WERI-Rb-1 (cell line): ENCODE measurements at regions not wholly inside any gene's neighbourhood (a gene's known extent, or its start where the extent isn't known, plus 50 kb on each side); places are given as distances from the start of the nearest gene placed in this dataset.

Source experiments
- DNase-seq: peaks from one replicate; pipeline ENCODE4 v3.0.0-alpha.2; 2020
- H3K27ac ChIP-seq: fragments of 250-450 bp; sonication (Bioruptor Pico); 2 replicates; pipeline ENCODE4 v1.5.1; 2020; ENCODE audit warnings: mild to moderate bottlenecking, moderate library complexity
- H3K27me3 ChIP-seq: fragments of 250-450 bp; sonication (Bioruptor Pico); 2 replicates; pipeline ENCODE4 v1.5.1; 2021; ENCODE audit warnings: mild to moderate bottlenecking, low read depth, moderate library complexity; ENCODE audit not compliant: insufficient read depth, severe bottlenecking
- H3K36me3 ChIP-seq: fragments of 250-450 bp; sonication (Bioruptor Pico); 2 replicates; pipeline ENCODE4 v1.5.1; 2020; ENCODE audit warnings: mild to moderate bottlenecking, moderate library complexity
- H3K4me3 ChIP-seq: 2 replicates; pipeline ENCODE4 v1.5.1; 2011; ENCODE audit warnings: low read depth, mild to moderate bottlenecking, control low read depth, low read length
- H3K9me3 ChIP-seq: fragments of 250-450 bp; sonication (Bioruptor Pico); 2 replicates; pipeline ENCODE4 v1.5.1; 2021; ENCODE audit warnings: mild to moderate bottlenecking, moderate library complexity; ENCODE audit not compliant: severe bottlenecking
- TF ChIP-seq, protein P1 (sequence below): IDR thresholded peaks from 2 replicates; pipeline ENCODE4 v1.5.1; 2011; ENCODE audit warnings: low read depth, mild to moderate bottlenecking, control low read depth, inconsistent platforms, low read length

DNA sequence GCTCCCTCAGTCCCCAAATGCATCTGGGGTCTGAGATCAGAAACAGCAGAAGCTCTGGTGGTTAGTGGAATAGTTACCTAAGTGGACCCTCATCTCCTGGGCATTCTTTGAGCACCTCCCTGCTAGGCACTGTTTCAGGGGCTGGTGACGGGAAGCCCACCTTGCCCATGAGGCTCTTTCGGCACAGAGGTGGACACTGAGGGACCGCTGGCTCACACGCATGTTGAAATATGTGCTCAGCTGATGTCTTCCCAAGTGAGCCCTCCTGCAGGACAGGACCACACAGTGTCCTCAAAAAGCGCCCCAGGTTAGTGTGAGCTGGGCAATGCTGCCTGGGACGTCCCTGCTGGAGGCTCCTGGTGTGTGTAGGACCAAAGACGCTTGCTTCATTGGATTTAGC, 1379.9 kb downstream of the TBC1D22A start:
- DNase-seq, result no peak
- TF ChIP-seq, protein P1, sequence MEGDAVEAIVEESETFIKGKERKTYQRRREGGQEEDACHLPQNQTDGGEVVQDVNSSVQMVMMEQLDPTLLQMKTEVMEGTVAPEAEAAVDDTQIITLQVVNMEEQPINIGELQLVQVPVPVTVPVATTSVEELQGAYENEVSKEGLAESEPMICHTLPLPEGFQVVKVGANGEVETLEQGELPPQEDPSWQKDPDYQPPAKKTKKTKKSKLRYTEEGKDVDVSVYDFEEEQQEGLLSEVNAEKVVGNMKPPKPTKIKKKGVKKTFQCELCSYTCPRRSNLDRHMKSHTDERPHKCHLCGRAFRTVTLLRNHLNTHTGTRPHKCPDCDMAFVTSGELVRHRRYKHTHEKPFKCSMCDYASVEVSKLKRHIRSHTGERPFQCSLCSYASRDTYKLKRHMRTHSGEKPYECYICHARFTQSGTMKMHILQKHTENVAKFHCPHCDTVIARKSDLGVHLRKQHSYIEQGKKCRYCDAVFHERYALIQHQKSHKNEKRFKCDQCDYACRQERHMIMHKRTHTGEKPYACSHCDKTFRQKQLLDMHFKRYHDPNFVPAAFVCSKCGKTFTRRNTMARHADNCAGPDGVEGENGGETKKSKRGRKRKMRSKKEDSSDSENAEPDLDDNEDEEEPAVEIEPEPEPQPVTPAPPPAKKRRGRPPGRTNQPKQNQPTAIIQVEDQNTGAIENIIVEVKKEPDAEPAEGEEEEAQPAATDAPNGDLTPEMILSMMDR, result no peak
- Histone ChIP-seq H3K36me3 (no peaks in the 10 kb centered on the region), H3K27me3 (no peaks in the 10 kb centered on the region), H3K9me3 (no peaks in the 10 kb centered on the region), H3K27ac (no peak overlapping the region), H3K4me3 (no peak overlapping the region)

DNA sequence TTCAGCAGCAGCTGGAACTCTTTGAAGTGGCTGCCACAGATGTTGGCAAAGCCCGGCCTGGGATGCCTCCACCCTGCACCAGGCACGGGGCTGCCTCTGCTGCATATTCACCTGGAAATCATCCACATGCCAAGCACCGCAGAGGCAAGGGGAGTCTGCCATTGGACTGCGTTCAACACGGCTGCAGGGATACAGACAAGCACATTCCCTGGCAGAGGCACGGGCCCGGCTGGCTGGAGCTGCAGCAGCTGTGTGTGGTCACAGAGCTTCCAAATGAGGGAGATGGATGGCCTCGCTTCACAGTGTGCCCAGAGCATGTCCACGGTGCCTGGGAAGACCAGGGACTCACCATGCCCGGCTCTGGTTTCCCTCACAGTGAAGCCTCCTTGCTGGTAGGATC, 1378.9 kb downstream of the TBC1D22A start:
- Histone ChIP-seq H3K27me3 (no peaks in the 10 kb centered on the region), H3K4me3 (no peak overlapping the region), H3K9me3 (no peaks in the 10 kb centered on the region), H3K36me3 (no peaks in the 10 kb centered on the region), H3K27ac (no peak overlapping the region)
- TF ChIP-seq, protein P1, result no peak
- no peak for DNase-seq

DNA sequence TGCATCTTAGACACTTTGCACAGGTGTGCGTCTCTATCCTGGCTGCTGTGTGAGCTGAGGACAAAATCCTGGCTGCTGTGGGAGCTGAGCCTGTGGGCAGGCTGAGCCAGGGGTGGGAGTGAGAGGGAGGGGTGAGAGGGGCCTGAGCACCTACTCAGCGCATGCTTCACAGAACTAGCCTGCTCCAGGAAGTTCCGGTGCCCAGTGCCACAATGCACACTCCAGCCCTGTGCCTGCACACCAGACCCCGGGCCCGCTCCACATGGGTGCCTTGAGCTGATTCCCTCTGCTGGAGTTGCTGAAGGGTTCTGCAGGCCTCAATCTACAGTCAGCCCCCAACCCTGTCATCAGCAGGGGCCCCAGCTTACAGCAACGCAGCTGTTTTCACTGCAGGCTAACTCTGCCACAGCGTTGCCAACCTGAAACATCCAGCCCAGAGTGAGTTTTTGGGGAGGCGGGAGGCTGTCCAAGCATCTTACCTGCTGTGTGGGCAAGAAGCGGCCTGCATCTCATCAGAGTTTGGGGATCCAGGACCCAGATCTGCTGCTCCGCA, 1377.9 kb downstream of the TBC1D22A start:
- Histone ChIP-seq H3K27ac (no peak overlapping the region), H3K9me3 (no peaks in the 10 kb centered on the region), H3K4me3 (no peak overlapping the region), H3K27me3 (no peaks in the 10 kb centered on the region), H3K36me3 (no peaks in the 10 kb centered on the region)
- DNase-seq, result no peak
- TF ChIP-seq, protein P1, result no peak

DNA sequence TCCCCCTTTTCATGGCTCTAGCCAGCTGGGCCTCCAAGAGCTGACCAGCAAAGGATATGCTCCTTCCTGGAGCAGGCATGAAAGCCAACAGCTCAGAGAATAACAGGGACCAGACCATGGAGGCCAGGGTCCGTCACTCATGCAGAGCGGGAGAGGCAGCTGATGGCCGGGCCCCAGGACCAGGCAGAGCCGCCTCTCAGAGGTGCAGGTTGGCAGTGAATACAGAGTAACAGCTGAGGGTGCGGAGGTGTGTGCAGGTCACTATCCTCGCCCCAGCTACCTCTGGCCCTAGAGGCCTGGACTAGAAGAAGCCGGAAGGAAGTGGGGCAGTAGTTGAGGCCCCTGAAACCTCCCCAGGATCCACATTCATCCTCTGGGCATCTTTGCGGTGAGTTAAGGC, 1377.3 kb downstream of the TBC1D22A start:
- Histone ChIP-seq H3K36me3 (no peaks in the 10 kb centered on the region), H3K27me3 (no peaks in the 10 kb centered on the region), H3K4me3 (no peak overlapping the region), H3K9me3 (no peaks in the 10 kb centered on the region), H3K27ac (no peak overlapping the region)
- no peak for DNase-seq
- TF ChIP-seq, protein P1, result no peak

DNA sequence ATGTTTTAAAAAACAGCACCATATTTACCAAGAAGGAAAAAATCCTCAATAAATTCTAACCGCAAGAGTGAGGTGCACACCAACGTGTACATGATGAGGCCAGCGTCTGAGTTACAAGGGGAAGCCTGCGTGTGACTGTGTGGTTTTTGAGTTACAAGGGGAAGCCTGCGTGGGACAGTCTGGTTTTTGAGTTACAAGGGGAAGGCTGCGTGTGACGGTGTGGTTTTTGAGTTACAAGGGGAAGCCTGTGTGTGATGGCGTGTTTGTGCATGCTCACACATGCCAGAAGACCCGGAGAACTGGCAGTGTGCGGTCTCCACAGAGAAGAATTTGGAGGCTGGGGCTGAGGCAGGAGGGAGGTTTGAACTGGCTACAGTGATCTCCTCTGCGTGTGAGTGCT, 1376.4 kb downstream of the TBC1D22A start:
- no peak for DNase-seq
- TF ChIP-seq, protein P1, result no peak
- peaks cover 3% of the 10 kb centered on the region for H3K9me3 ChIP-seq
- H3K27me3 ChIP-seq, result no peaks in the 10 kb centered on the region
- no peak overlapping the region for H3K27ac ChIP-seq
- no peaks in the 10 kb centered on the region for H3K36me3 ChIP-seq
- no peak overlapping the region for H3K4me3 ChIP-seq

DNA sequence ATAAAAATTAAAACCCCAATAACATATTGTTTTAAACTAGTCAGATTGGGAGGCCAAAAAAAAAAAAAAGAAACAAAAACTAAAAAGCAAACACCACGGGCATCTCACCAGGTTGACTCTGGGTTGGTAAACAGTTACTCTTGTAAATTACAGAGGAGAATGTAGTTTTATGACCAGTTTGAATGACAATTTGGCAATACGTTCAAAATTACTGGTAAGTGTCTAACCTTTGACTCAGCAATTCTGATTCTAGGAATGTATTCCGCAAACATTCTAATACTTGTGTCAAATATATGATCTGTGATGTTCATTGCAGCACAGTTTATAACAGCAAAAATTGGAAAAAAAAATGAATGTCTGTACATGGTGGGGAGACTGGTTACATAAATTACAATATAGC, 1376.0 kb downstream of the TBC1D22A start:
- Histone ChIP-seq H3K36me3 (no peaks in the 10 kb centered on the region), H3K27me3 (no peaks in the 10 kb centered on the region), H3K27ac (no peak overlapping the region), H3K9me3 (peaks cover 4% of the 10 kb centered on the region), H3K4me3 (no peak overlapping the region)
- TF ChIP-seq, protein P1, result no peak
- DNase-seq, result no peak
